HPDE6-E6E7 (cell line): ENCODE measurements at regions not wholly inside any gene's neighbourhood (a gene's known extent, or its start where the extent isn't known, plus 50 kb on each side); places are given as distances from the start of the nearest gene placed in this dataset.

Source experiments
- DNase-seq: peaks from one replicate; pipeline ENCODE4 v3.0.0; 2011; ENCODE audit warnings: missing footprints; ENCODE audit errors: extremely low spot score

GRCh38 chr17:69717819-69718218, 303.3 kb downstream of the MAP2K6 start:
- no peak for DNase-seq

DNA sequence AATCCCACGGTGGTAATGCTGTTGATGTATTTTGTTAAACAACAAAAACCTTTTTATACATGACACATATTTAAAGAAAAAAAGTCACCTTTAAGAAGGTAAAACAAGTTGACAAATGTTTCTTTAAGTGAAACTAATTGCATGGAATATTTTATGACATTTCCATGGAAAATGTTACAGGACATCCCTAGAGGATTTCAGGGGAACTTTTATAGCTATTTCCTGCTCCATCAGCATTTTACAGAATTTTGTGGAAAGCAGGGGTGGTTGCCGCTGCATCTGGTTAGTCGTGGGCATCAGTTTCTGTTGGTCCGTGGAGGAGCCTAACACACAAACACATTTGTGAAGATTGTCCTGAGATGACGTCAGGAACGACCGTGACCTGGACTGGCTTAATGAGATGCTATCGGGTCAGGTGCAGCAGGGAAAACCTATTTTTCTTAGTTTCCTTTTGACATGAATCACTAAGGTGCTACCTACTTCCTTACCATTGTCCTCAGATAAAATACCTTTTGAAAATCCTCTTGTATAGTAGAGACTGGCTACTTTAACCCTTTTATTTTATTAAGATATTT, 305.1 kb downstream of the MAP2K6 start:
- DNase-seq, result no peak

DNA sequence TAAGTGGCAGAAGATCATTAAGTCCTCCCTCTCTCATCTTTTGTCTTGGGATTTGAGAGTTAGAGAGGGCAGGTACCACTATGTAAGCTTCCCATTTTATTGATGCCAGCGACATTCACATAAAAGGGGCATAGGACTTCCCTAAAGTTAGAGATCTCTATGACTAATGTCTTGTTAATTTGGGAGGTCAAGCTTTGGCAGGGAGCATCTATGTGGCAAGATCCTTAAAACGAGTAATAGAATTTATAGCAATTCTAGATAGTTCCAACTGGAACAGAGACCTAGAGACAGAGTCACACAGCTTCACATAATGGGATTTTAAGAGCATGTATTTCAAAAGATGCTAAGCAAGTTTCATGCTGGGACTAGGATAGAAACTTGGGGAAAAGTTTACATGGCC, 308.0 kb downstream of the MAP2K6 start:
- DNase-seq, result no peak

DNA sequence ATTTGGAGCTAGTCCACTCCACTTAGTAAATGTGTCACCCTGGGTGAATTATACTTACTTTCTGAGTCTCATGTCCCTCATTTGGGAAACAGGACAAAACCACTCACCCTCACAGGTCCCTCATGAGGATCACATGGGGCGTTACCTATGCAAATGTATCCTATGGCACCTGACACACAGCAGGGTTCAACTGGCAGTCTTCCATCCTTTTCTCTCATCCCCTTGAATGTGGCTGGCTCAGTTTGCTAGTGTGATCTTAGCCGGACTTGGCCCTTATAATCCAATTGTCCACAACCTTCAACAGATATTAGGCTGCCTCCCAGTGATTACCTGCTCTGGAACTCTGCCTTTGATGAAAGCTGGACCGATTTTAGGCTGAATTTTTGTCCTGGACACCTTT, 308.8 kb downstream of the MAP2K6 start:
- no peak for DNase-seq

GRCh38 chr17:69723741-69724140, 309.2 kb downstream of the MAP2K6 start:
- no peak for DNase-seq

- DNase-seq, result no peak
These were observed 309.7 kb downstream of the MAP2K6 start for GRCh38 chr17:69724238-69724637.

DNA sequence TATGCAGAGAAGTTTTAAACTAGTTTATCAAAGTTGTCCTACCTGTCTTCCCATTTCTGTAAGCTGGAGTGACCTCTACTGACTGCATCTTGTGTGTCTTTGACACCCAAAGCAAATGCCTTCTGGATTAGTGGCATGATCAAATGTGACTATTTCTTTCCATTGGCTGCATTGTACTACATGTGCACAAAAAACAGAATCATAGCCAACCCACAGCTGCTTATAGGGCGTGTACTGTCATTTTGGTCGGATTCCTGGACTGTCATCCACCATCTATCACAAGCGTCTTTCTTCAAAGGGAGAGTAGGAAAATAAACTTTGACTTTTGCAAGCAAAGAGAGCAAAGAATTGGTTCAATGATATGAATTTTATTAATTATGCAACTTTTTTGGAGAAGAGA, 310.6 kb downstream of the MAP2K6 start:
- DNase-seq, result no peak

DNA sequence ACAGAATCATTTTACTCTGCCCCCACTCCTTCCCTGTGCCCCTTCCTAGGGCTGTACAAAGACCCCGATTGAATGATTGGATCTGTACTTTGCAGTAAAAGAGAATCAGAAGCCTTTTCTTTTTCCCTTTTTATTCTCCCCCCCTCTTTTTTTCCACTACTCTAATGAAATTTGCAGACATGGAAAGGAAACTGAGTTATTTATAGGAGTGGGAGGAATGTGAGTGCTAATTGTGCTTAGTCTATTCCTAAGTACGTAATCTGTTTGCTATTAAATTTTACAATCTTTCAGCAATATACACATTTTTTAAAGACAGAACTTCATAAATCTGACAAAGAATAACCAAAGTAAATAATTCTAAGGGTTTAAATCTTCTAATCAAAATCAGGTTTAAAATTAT, 314.3 kb downstream of the MAP2K6 start:
- DNase-seq, result no peak

DNA sequence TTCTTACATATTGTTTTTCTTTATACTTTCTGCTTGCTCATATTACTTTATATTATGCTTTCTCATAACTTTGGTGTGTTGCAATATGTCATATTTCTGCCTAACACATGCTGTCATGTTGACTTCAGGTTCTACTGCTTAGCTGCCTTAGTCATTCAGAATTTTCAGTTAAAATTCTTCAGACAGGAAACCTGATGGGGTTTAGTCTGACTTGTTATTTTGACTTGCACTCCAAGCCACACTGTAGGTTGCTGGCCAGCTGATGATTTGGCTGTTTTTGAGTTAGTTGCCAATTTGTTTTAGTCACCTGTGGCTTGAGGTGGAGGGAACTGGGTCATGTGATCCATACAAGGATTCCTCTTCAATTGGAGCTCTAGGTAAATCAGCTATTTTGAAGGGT, 315.4 kb downstream of the MAP2K6 start:
- peak; percentile 34 for DNase-seq

- DNase-seq, result no peak
These were observed 317.9 kb downstream of the MAP2K6 start for GRCh38 chr17:69732272-69732918.

DNA sequence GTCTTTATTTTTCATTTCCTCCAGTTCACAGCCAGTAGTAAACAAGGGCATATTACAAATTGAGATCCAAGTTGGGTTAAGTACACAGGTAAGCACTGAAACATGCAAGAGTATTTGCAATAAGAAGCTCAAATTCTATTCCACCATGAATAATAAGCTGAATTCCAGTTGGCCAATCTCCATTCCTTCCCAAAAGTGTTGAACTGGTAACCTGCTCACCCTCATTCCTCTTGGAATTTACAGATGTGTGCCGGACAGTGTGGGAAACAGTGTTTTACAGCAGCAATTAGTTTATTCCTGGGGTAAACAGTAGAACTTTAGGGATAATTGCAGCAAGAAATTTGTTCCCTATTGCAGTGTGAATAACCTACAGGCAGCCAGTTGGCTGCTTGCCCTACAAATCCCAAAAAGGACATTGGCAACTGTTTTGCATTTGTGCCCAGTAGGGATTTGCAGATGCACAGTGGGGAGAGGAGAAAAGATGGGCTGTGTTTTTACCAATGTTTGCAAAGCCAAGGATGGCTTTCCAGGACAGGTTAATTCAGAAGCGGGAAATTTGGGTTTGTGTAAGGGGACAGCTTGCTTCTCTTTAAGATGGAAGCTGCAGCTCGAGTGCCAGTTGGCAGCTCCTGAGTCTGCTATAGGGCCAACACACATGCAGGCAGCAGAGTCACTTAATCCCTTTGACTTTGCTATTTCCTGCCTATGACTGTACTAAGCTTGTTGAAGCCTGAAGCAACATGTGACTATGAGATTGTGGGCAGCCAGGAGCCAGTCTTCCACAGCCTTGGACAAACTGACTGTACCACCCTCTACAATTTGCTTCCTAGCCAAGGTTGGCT, 318.9 kb downstream of the MAP2K6 start:
- peak; percentile 89 for DNase-seq

GRCh38 chr17:69734656-69735055, 320.2 kb downstream of the MAP2K6 start:
- DNase-seq, result no peak

- DNase-seq, result no peak
These were observed 320.8 kb downstream of the MAP2K6 start for GRCh38 chr17:69735285-69735684.

- DNase-seq, result no peak
These were observed 328.6 kb downstream of the MAP2K6 start for GRCh38 chr17:69743091-69743490.

DNA sequence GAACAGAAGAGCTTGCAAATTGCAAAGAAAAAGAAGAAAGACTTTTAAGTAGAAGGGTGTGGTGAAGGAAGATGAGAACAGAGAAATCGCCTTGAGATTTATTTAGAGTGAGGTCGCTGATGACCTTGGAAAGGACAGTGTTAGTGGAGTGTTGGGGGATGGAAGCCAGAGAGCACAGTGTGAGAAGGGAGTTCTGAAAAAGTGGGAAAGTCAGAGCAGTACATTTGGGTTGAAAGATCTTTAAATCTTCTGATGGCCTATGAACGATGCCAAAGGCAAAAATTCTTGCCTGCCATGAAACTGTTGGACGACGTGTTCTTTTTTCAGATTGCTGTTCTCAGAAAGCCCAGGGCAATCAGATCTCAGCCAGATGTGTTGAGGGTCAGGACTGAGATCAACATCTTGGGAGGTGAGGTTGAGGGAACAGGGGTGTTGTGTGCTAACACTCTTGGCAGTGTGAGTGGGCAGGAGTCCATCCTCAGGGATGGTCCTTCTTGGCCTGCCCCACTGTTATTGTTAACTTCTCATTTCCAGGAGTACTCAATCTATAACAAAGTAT, 330.1 kb downstream of the MAP2K6 start:
- DNase-seq, result no peak

DNA sequence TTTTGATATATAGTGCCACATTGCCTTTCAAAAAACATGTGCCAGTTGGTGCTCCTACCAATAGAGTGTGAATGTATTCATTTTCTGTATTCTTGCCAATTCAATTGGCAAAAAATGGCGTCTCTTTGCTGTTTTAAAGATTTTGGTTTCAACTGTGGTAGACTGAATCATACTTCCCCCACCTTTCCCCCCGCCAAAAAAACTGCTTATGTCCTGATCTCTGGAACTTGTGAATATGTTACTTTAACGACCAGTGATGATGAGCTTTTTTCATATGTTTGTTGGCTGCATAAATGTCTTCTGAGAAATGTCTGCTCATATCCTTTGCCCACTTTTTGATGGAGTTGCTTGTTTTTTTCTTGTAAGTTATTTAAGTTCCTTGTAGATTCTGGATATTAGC, 325.1 kb upstream of the KCNJ16 start:
- DNase-seq, result no peak

DNA sequence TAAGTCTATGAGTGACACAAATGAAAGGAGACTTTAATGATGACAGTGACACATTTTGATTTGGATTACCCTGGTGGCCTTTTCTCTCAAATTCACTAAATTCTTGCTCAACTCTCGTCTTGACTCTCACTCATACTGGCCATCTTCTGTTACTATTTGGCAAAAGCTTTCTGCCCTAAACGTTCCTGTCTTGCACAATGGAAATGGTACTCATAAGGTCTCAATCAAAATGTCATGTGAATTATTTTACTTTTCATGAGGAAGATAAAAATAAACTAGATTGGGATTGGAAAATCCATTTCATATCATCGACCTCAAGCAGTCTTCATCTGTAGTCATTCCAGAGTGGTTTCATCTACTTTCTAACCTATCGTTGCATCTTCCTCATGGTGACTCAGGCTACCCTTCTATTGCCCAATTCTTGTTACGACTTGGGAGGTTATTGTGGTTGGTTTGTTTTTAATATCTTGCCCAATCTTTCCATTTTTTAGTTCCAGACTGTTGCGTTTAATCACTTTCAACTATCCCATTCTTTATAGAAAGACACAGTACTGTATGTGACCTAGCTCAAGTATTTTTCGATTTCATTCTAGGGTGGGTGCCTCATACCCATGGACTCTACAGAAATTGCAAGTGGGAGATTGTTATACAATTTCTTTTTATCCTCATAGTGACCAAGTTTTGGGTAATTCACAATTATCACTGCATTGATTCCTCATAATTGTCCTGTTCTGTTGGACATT, 317.2 kb upstream of the KCNJ16 start:
- DNase-seq, result no peak

DNA sequence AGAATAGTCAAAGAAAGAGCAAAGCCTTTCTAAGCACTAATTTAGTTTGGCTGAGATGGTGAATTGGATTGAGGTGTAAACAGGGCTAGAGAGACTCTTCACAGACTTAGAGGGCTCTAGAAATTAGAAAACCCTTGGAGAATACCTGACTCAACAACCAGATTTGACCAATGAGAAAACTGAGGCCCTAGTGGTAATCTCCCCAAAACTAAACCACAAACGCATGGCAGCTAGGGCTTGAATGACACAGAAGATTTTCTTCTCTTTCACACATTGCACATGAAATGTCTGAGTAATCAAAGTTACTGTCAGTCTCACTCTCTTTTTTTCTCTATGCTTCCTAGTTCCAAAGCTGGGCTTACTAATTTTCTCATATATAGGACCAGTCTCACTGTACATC, 314.5 kb upstream of the KCNJ16 start:
- no peak for DNase-seq

GRCh38 chr17:69761011-69761410, 314.0 kb upstream of the KCNJ16 start:
- DNase-seq, result no peak

DNA sequence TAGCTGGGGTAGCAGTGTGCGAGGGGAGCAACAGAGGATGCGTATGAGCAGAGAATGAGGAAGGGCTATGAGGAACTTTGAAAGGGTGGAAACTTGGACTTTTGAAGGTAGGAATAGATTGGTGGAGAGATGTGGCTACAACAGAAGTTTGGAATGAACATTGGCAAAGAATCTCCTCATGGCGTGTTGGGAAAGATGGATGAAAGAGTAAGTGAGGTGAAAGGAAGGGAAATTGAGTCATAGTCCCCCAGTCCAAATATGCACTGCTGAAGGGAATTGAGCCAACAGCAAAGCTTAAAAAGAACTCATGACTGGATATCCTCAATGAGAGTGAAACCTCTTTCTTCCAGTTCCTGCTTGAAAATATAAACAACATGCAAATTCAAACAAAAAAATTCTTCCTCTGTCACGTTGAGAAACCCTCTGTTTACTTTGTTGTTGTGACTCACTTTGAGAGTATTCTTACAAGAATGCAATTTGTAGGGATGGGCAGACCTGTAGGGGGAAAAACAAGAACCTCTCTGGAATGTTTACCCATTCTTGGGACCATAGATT, 313.2 kb upstream of the KCNJ16 start:
- DNase-seq, result peak; percentile 54

DNA sequence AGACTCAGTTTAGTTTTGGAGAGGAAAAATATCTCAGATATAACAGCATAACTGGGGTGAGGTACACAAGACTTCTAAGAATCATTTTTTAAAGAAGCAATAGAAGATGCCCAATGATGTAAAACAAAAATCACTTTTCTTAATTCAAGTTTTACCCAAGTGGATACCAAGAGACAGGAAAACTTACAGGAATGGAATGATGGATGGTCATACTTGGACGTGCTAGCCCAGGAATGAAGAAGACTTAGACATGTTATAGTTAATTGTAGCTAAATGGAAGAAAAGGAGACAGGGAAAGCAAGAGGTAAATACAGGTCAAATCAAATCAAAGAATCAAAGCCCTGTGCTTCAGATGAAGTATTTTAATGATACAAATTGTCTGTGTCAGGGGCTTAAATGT, 312.7 kb upstream of the KCNJ16 start:
- no peak for DNase-seq

- no peak for DNase-seq
These were observed 312.3 kb upstream of the KCNJ16 start for GRCh38 chr17:69762766-69763165.
